ENCODE measurements at regions not wholly inside any gene's neighbourhood (a gene's known extent, or its start where the extent isn't known, plus 50 kb on each side); places are given as distances from the start of the nearest gene placed in this dataset.

DNA sequence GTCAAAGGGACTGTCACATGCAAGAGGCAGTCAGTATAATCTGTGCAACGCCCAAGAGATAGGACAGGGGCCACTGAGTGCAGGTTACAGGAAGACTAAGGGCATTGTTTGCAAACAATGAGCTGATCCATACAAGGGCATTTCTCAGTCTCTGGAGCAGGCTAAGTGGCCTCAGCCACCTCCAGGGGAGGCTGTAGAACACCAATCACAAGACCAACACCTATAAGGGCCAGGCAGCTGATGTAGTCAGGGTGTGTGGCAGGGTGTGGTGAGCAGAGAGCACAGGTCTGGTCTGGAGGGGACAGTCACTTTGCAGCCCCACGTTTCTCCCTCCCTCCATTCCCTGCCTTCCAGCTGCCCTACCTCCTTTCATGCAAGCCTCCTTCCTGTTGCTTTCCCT, 83.2 kb upstream of the ADRA1B start:
- DNase-seq, result no peak

DNA sequence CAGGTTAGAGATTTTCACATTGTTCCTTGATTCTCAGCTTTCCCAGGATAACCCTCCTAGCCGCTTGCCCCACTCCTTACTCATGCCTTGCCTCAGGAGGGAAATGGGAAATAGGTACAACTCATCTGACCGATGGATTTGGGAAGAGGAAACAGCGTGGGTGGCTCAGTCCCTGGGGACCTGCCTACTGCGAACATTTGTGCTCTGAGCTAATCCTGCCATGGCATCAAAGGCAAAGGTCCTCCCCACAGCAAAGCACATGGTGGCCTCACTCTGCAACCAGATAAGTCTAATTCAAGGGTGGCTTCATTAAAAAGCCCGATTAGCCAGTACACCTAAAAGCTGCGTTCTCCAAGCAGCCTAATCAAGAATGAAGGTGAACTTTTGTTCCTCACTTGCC, 82.4 kb upstream of the ADRA1B start:
- DNase-seq, result no peak

DNA sequence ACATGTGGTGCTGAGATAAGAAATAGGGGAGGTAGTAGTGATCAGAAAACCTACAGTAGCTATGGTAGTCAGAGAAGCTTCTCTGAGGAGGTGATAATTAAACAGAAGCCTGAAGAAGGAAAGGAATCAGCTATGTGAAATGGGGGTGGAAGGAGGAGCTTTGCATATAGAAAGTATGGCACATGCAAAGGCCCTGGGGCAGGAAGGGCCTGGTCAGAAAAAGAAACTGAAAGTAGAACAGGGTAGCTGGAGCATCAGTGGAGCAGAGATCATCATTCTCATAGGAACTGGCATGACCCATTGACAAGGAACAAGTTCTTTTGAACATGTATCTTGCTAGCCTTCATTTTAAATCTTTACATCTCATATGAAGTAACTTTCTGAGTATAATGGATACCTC, 80.7 kb upstream of the ADRA1B start:
- DNase-seq, result no peak

DNA sequence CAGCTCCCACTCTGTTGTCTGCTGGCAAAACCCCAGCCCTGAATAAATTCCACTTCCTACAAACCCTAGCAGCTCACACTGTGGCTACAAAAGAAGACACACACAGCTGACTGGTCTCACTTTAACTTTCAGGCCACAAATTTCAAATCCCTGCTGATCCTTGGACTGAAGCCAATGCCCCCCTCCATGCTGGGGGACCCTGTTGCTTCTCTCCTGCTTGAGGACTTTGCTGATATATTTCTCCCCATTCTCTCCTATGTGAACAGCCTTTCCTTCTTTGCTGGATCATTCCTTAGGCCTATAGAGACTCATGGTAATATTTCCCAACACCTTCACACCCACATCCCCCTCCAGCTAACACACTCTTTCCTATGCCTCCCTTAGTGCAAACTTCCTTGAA, 79.6 kb upstream of the ADRA1B start:
- DNase-seq, result no peak

DNA sequence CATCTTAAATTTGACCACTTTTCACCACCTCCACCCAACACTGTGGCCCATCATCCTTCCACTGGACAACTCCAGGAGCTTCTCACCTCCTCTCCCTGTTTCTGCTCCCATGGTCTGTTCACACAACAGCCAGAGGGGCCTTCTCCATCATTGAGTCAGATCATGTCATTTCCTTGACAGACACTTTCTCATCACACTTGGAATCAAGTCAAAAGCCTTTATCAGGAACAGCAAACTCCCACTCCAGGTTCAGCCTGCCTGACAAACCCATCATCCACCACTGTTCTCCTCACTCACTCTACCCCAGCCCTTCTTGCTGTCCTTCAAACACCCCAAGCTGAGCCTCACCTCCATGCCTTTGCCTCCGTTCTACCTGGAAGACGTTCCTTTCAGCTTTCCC, 78.4 kb upstream of the ADRA1B start:
- no peak for DNase-seq

DNA sequence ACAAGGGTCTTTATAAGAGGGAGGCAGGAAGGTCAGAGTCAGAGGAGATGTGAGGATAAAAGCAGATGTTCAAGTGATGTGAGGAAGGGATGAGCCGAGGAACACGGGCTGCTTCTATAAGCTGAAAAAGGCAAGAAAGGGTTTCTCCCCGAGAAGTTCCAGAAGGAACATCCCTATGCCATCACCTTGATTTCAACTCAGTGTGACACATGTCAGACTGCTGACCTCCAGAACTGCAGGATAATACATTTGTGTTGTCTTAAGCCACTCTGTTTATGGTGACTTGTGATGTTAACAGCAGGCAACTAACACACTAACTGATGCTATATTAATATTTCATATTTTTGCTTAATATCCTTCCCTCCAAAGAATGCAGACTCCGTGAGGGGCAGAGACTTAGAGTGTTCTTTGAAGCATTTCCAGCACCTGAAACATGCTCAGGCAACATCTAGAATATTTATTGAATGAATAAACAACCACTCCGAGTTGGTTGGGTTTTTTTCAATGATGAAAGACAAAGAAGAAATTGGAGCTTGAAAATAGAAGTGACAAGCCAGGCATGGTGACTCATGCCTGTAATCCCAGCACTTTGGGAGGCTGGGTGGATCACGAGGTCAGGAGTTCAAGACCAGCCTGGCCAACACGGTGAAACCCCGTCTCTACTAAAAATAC, 77.6 kb upstream of the ADRA1B start:
- DNase-seq, result no peak

DNA sequence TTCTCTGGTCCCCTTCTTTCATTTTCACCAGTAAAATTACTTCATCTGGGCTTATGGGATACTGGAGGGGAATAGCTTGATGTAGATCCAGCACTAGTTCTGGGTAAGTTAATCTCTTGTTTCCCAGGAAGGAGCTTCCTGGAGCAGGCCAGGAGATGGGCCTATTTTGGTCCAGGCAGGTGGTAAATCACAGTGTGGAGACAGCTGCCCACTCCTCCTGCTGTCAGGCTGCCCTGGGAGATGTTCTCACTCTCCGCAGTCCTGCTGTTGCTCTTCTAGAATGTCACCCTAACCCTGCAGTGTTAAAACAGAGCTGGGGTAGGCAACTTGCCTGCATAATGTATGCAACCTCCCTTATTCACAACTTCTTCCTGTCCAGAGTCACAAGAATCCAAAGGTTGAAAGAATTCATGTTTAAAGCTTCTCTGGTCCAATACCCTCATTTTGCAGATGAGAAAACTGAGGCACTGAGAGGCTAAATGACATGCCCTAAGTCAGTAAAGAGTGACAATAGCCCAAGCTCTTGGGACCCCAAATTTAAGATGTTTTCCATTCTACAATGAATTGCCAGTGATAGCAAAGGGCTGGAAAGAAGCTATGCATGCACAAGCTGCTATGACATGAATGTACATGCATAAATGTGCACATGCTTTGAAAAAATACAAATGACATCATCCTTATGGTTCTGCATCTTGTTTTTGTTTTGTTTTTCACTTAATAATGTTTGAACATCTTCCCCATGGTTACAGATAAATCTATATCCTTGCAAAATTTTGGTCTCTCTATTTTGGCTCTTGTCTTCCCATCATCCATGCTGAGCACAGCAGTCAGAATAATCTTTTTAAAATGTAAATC, 71.8 kb upstream of the ADRA1B start:
- no peak for DNase-seq

DNA sequence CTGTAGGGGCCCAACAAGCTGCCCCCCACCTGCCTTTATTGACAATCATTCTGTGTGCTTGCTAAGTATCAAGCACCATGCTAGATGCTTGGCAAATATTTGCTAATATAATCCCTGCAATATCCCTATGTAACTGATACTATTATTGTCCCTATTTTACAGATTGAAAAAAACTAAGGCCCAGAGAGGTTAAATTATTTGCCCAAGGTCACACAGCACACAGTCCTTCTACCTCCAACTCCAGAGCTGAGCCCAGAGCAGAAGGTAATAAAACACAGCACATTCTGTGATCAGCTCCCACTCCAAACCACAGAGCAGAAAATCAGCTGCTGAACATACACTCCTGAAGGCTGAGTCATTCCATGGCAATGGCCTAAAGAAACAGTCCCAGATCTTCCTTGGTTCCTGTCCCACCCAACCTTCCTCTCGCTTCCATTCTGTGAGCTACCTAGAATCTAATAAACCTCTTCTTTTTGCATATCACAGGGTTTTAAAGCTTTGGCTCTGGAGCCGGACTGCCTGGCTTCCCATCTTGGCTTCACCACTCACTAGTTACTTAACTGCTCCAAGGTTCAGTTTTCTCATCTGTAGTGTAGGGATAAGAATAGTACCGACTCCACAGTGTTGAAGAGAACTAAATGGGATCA, 66.7 kb upstream of the ADRA1B start:
- DNase-seq, result no peak

DNA sequence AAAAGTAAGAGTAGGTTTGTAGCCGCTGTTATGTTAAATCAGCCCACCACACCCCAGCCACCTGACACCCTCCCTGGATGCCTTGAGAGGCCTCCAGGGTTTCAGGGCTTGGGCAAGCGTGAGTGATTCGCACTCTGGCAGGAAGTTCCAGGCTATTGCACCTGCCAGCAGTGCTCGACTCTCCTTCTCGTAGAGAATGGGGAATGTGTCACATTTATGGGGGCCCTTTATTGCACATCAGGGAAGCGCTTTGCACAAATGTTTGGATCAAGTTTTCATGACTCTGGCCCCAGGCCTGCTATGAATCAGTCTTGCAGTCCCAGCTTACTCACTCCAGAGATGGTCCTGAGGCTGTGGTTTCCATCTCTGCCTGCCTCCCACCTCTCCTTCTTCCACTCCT, 66.1 kb upstream of the ADRA1B start:
- DNase-seq, result no peak

DNA sequence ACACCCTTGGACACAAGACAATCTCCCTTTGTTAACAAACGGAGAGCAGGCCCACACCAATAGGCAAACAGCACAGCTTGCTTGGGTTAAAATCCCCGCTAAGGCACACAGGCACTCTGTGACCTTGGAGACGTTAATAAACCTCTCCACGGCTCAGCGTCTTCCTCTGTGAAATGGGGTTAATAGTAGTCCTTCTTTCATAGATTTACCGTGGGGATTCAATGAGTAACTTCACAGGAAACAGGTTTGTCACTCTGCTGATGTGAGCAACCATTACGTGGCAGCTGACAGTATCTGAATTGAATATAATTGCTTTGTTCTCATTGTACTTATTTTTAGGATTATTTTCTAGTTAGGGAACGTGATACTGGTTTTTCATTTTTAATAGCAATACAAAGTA, 65.2 kb upstream of the ADRA1B start:
- DNase-seq, result no peak

DNA sequence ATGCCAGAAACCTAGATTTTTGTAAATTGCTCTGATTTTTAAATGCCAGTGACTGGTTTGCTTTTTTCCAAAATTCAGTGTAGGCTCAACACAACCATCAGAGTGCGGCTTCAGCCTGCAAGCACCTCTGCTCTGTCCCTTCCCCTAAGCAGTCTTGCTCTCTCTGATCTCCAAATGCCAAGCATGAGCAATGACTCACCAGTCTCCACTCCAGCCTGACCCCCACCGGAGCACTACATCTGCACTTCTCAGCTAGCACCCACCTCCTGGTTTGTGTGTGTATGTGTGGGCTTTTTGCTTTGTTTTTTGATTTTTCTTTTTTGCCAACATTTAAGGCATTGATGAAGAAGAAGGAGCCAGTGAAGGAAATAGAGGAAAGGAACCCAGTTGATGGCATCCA, 61.4 kb upstream of the ADRA1B start:
- DNase-seq, result no peak

DNA sequence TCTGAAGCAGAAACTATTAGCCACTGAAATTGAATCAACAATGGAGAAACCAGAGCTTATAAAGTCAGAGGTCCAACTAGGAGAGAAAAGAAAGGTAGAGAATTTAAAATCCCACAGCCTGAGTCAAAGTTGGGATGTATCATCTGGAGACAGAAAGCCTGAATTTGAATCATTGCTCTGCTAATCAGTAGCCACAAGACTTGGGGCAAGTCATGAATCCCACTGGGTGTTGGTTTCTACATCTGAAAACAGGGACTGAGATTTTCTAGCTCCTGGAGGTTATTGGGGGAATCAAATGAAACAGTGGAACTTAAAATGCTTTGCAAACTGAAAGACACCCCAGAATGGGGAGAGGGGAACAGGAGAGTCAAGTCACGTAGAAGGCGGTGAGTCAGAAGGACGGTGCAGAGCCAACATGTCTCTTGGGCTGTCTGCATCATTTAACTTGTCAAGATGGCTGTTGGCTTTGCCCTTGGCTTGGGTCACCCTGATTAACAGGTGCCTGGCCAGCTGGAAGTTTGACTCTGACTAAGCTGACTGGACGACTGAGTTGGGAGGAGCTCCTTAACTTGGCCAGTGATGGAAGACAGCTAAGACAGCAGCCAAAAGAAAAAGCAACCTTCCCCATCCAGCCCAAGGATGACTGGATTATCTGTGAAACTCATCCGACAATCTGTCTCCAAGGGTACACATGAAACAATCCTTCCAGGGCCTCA, 60.6 kb upstream of the ADRA1B start:
- DNase-seq, result no peak

DNA sequence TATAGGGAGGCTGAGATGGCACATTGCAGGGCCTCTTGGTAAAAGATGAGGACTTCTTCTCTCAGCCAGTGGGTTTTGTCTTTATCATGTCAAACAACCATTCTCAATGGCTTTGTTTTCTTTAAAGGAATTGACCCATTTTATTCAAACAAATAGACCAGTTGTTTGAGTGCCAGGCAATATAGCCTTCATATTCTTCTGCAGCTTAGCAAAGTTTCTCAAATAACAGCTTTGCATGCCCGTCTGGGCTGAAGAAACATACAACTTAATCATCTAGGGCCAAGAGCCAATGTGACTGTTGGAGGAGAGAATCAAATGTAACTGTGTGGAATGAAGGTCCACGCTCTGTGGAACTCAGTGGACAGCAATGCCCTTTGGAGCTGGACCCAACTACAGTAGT, 57.4 kb upstream of the ADRA1B start:
- DNase-seq, result no peak

DNA sequence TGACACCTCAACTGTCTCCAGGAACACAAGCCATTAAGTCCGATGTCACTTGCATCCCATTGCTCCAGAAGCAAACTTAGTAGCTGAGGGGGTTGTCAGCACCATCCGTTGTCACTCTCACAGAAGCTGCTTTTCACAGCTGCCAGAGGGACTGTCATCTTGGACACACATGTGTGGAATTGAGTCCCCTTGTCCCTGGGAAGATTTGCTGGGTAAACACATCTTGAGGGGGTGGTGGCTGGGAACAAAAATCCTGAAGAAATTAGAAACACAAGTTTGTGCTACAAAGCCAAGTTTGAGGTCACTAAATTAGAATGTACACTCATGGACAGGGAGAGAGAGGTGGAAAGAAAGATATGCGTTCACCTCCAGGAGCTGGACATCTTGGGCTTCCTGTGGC, 55.2 kb upstream of the ADRA1B start:
- no peak for DNase-seq

DNA sequence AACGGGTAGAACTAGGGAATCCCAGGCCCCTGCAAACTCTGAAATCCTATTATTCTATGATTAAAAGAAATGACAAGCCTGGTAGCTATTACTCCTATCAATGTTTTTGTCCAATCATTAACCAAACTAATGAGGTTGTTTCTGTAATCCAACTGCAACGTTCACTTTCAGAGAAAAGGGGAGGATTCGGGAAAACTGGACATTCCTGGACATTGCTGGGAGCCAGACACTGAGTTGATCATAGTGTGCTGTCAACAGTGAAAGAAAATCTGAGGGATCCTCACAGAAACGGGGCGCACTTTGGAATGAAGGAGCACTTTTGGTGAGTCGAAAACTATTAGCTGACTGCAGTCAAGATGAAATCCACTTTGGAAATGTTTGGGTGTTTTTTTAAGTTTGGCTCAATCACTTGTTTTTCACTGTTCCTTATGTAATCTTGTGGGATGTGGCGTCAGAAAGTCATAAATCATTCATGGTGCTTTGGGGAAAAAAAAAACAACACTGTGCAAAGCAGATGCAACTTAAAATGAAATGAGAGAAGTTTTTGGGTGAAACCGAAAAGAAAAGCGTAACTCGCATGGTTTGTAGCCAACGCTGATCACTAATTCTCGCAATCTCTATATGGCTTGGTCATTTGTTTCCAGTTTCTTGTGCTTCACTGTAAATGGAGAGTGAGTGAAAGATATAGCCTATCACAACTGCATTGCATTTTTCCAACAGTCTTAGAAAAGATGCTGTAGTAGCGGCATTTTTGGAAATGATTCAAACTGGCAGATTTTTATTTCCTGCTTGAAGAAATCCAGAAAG, 51.2 kb upstream of the ADRA1B start:
- DNase-seq, result no peak

DNA sequence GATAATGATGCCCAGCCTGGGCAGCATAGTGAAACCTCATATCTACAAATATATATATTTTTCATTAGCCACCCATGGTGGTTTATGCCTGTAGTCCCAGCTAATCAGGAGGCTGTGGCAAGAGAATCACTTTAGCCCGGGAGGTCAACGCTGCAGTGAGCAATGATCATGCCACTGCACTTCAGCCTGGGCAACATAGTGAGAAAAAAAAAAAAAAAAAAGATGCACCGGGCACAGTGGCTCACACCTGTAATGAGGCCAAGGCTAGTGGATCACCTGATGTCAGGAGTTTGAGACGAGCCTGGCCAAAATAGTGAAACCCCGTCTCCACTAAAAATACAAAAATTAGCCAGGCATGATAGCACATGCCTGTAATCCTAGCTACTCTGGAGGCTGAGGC, 50.2 kb upstream of the ADRA1B start:
- no peak for DNase-seq
